IMR-90 (cell line): ENCODE measurements at regions not wholly inside any gene's neighbourhood (a gene's known extent, or its start where the extent isn't known, plus 50 kb on each side); places are given as distances from the start of the nearest gene placed in this dataset.
"Not testable (repeated sequence)": the region's sequence is repeated elsewhere in the genome, so short reads cannot be mapped to it uniquely, and the experiment has no call there.

ENCODE experiments used
- ATAC-seq: fragments of 200-7000 bp; cut with Tn5 transposase; 2 replicates; pipeline ENCODE4 v1.9.1; 2020; ENCODE audit warnings: low read depth, mild to moderate bottlenecking, moderate library complexity
- BruUV-seq: library from RNA; stranded (reverse); fragments of 400-500 nt; replicated peaks from 2 replicates; lab custom pipeline; 2021; lab: Mats Ljungman, UMichigan
- CTCF ChIA-PET: fragments of 300-600 bp; formaldehyde crosslinking; extraction: SDS; loops from one replicate; lab custom pipeline; 2021; ENCODE audit warnings: antibody characterized with exemption; lab: Yijun Ruan, JAX
- POLR2A ChIA-PET: fragments of 300-600 bp; sonication (Branson Sonifier 250); formaldehyde crosslinking; loops from one replicate; lab custom pipeline; 2022; ENCODE audit warnings: antibody characterized with exemption; ENCODE audit not compliant: unreplicated experiment; lab: Charles Lee
- DNase-seq: peaks from one replicate; pipeline ENCODE4 v3.0.0; 2013
- H2AFZ ChIP-seq: replicated peaks from 2 replicates; pipeline ENCODE3; 2013; ENCODE audit warnings: low read length, mild to moderate bottlenecking; ENCODE audit not compliant: poor library complexity
- H2AK5ac ChIP-seq: 2 replicates; pipeline ENCODE4 v1.6.1; 2013; ENCODE audit warnings: low read depth, low read length, inconsistent platforms
- H2AK9ac ChIP-seq: replicated peaks from 2 replicates; pipeline ENCODE3; 2013; ENCODE audit warnings: mild to moderate bottlenecking, low read depth, low read length, moderate library complexity; ENCODE audit not compliant: poor library complexity
- H2BK120ac ChIP-seq: 2 replicates; pipeline ENCODE4 v1.6.1; 2013; ENCODE audit warnings: low read depth, low read length, inconsistent platforms
- H2BK15ac ChIP-seq: 3 replicates; pipeline ENCODE4 v1.6.1; 2013; ENCODE audit warnings: low read depth, low read length, inconsistent platforms
- H2BK20ac ChIP-seq: 2 replicates; pipeline ENCODE4 v1.6.1; 2013; ENCODE audit warnings: low read depth, mild to moderate bottlenecking, inconsistent platforms, low read length, moderate library complexity
- H2BK5ac ChIP-seq: 2 replicates; pipeline ENCODE4 v1.6.1; 2013; ENCODE audit warnings: mild to moderate bottlenecking, low read depth, low read length, inconsistent platforms; ENCODE audit not compliant: poor library complexity, severe bottlenecking
- H3K14ac ChIP-seq: replicated peaks from 2 replicates; pipeline ENCODE4 v1.6.1; 2013; ENCODE audit warnings: low read depth, low read length, inconsistent platforms
- H3K18ac ChIP-seq: 2 replicates; pipeline ENCODE4 v1.6.1; 2013; ENCODE audit warnings: low read depth, low read length, control low read depth
- H3K23ac ChIP-seq: 2 replicates; pipeline ENCODE4 v1.6.1; 2013; ENCODE audit warnings: low read depth, low read length, inconsistent platforms
- H3K27ac ChIP-seq: 2 replicates; pipeline ENCODE4 v1.5.1; 2013; ENCODE audit warnings: mild to moderate bottlenecking, control low read depth, low read length; ENCODE audit not compliant: insufficient read depth
- H3K27me3 ChIP-seq: 2 replicates; pipeline ENCODE4 v1.6.1; 2013; ENCODE audit warnings: low read length; ENCODE audit not compliant: control insufficient read depth, insufficient read depth
- H3K36me3 ChIP-seq: 2 replicates; pipeline ENCODE4 v1.6.1; 2013; ENCODE audit warnings: low read length, mixed read lengths; ENCODE audit not compliant: control insufficient read depth, insufficient read depth
- H3K4ac ChIP-seq: 2 replicates; pipeline ENCODE4 v1.6.1; 2013; ENCODE audit warnings: low read depth, low read length, inconsistent platforms
- H3K4me1 ChIP-seq: 2 replicates; pipeline ENCODE4 v1.6.1; 2013; ENCODE audit warnings: low read length, mixed read lengths; ENCODE audit not compliant: control insufficient read depth, insufficient read depth
- H3K4me2 ChIP-seq: 2 replicates; pipeline ENCODE4 v1.6.1; 2013; ENCODE audit warnings: low read depth, mild to moderate bottlenecking, control low read depth, low read length, moderate library complexity
- H3K4me3 ChIP-seq: 2 replicates; pipeline ENCODE4 v1.5.1; 2013; ENCODE audit warnings: low read depth, mild to moderate bottlenecking, control low read depth, low read length, moderate library complexity; ENCODE audit not compliant: insufficient read depth
- H3K56ac ChIP-seq: 2 replicates; pipeline ENCODE4 v1.6.1; 2013; ENCODE audit warnings: low read length, inconsistent platforms; ENCODE audit not compliant: insufficient read depth; ENCODE audit errors: extremely low read depth
- H3K79me1 ChIP-seq, 2 experiments: 2 replicates each; pipeline ENCODE4 v1.6.1; 2013; ENCODE audit warnings: low read length in 2 of 2, inconsistent platforms in 1 of 2, low read depth in 1 of 2
- H3K9ac ChIP-seq: 2 replicates; pipeline ENCODE4 v1.6.1; 2013; ENCODE audit warnings: low read depth, low read length, control low read depth
- H3K9me1 ChIP-seq: 2 replicates; pipeline ENCODE4 v1.6.1; 2013; ENCODE audit warnings: low read length, inconsistent platforms; ENCODE audit not compliant: insufficient read depth
- H3K9me3 ChIP-seq: 2 replicates; pipeline ENCODE4 v1.6.1; 2013; ENCODE audit warnings: low read length; ENCODE audit not compliant: control insufficient read depth, insufficient read depth
- H4K20me1 ChIP-seq: 2 replicates; pipeline ENCODE4 v1.6.1; 2013; ENCODE audit warnings: low read length, inconsistent platforms; ENCODE audit not compliant: insufficient read depth
- H4K5ac ChIP-seq: 2 replicates; pipeline ENCODE4 v1.6.1; 2013; ENCODE audit warnings: mild to moderate bottlenecking, low read depth, low read length, control low read depth
- H4K8ac ChIP-seq, 2 experiments: 2 replicates each; pipeline ENCODE4 v1.6.1; 2013; ENCODE audit warnings: low read depth in 2 of 2, low read length in 2 of 2, control low read depth in 1 of 2, inconsistent platforms in 1 of 2
- H4K91ac ChIP-seq: 2 replicates; pipeline ENCODE4 v1.6.1; 2013; ENCODE audit warnings: low read depth, low read length, inconsistent platforms; ENCODE audit not compliant: insufficient read depth
- WGBS, 2 experiments: methylation state at CpG; one replicate each; pipeline versions ENCODE4 v1.1.5 to v1.1.7; 2013; ENCODE audit warnings: missing lambda C conversion rate in 2 of 2; ENCODE audit not compliant: insufficient read length in 1 of 2; ENCODE audit errors: extremely low coverage in 2 of 2; 5-methylcytosine and 5-hydroxymethylcytosine counted together
- dilution Hi-C: fragments of 300-500 bp; cut with HindIII; formaldehyde crosslinking; loops from one replicate; pipeline ENCODE4 v1.14.3; 2018; ENCODE audit warnings: low sequenced_read_pairs; ENCODE audit not compliant: unreplicated experiment
- in situ Hi-C: fragments of 300-500 bp; cut with MboI; formaldehyde crosslinking; loops from 3 replicates; pipeline ENCODE4 v1.14.3; 2019; ENCODE audit warnings: low sequenced_read_pairs, inconsistent platforms, mixed read lengths
- intact Hi-C: fragments of 100-400 bp; cut with micrococcal nuclease; formaldehyde crosslinking; loops from 2 replicates; pipeline ENCODE4 v1.10.0; 2022

- BruUV-seq, H2BK5ac ChIP-seq, POLR2A ChIA-PET, H3K4ac ChIP-seq, H2BK120ac ChIP-seq, DNase-seq, H3K4me1 ChIP-seq, H2AK9ac ChIP-seq, in situ Hi-C loops, H3K14ac ChIP-seq, H3K36me3 ChIP-seq, H4K5ac ChIP-seq, H3K27me3 ChIP-seq, H2BK15ac ChIP-seq, CTCF ChIA-PET, H4K8ac ChIP-seq, H4K20me1 ChIP-seq, H3K18ac ChIP-seq, H3K79me1 ChIP-seq, H3K9ac ChIP-seq, H3K4me2 ChIP-seq, H3K9me3 ChIP-seq, H3K27ac ChIP-seq, H3K9me1 ChIP-seq, H2AFZ ChIP-seq, dilution Hi-C loops, H3K4me3 ChIP-seq, H2AK5ac ChIP-seq, H3K23ac ChIP-seq, intact Hi-C loops, ATAC-seq, H4K91ac ChIP-seq, H3K56ac ChIP-seq, H2BK20ac ChIP-seq: not testable (repeated sequence)
- WGBS, 2 experiments, result no CpG with 5 or more reads among the region's 1 CpG
Observed at GRCh38 chr6:60416118-60416517, 1869.9 kb downstream of the KHDRBS2 start.

DNA sequence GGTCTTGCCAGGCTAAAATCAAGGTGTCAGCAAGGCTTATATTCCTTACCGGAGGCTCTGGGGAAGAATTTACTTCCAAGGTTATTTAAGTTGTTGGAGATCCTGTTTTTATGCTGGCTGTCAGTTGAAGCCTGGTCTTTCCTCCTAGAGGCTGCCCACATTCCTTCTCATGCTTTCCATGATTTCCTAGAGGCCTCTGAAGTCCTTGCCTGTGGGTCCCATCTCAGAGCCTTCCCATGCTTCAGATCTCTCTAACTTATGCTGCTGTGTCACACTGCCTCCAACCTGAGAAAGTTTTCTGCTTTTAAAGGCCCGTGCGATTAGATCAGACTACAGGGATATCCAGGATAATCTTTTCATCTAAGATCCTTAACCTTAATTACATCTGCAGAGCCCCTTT is 1877.3 kb downstream of the KHDRBS2 start:
- no CpG with 5 or more reads among the region's 3 CpGs for WGBS, 2 experiments
- H3K27me3 ChIP-seq, H2BK15ac ChIP-seq, H3K4me3 ChIP-seq, H3K9me3 ChIP-seq, H3K36me3 ChIP-seq, BruUV-seq, H3K9me1 ChIP-seq, H2BK5ac ChIP-seq, H3K14ac ChIP-seq, H4K91ac ChIP-seq, H2BK20ac ChIP-seq, H3K4ac ChIP-seq, intact Hi-C loops, H2AK9ac ChIP-seq, H2BK120ac ChIP-seq, H3K23ac ChIP-seq, H2AK5ac ChIP-seq, H3K56ac ChIP-seq, CTCF ChIA-PET, H3K4me1 ChIP-seq, H4K5ac ChIP-seq, POLR2A ChIA-PET, H3K27ac ChIP-seq, H3K18ac ChIP-seq, H2AFZ ChIP-seq, DNase-seq, in situ Hi-C loops, dilution Hi-C loops, ATAC-seq, H3K9ac ChIP-seq, H4K20me1 ChIP-seq, H4K8ac ChIP-seq, H3K4me2 ChIP-seq, H3K79me1 ChIP-seq: not testable (repeated sequence)
